SK-N-SH (cell line): ENCODE measurements at regions not wholly inside any gene's neighbourhood (a gene's known extent, or its start where the extent isn't known, plus 50 kb on each side); places are given as distances from the start of the nearest gene placed in this dataset.

Source experiments
- CTCF ChIA-PET: fragments of 300-600, 350-600 bp; formaldehyde crosslinking; extraction: SDS; loops from one replicate; lab custom pipeline; 2021; lab: Yijun Ruan, JAX
- POLR2A ChIA-PET: fragments of 350-600 bp; sonication (Branson Sonifier 250); formaldehyde crosslinking; extraction: SDS; loops from one replicate; lab custom pipeline; 2020; ENCODE audit warnings: antibody characterized with exemption, inconsistent platforms; lab: Yijun Ruan, JAX
- DNase-seq: peaks from one replicate; pipeline ENCODE4 v3.0.0; 2012
- H2AFZ ChIP-seq: fragments of 200-600 bp; sonication (generic); 2 replicates; pipeline ENCODE4 v1.8.1; 2016; ENCODE audit warnings: antibody characterized with exemption, mild to moderate bottlenecking, low read depth
- H3F3A ChIP-seq: fragments of 200-600 bp; sonication (generic); replicated peaks from 2 replicates; pipeline ENCODE3; 2016; ENCODE audit warnings: antibody characterized with exemption, mild to moderate bottlenecking; ENCODE audit not compliant: insufficient read depth
- H3K27ac ChIP-seq, 2 experiments: fragments of 200-500 bp in 1 of 2; fragments of 200-600 bp in 1 of 2; sonication (Bioruptor generic) in 1 of 2; sonication (generic), shearing (Covaris generic) in 1 of 2; 2 replicates each; pipeline versions ENCODE4 v1.5.1 to v1.6.1; 2014 to 2016; ENCODE audit warnings: low read depth in 2 of 2, inconsistent platforms in 1 of 2, low read length in 1 of 2, mild to moderate bottlenecking in 1 of 2, mixed read lengths in 1 of 2
- H3K27me3 ChIP-seq: fragments of 200-600 bp; sonication (generic), shearing (Covaris generic); 2 replicates; pipeline ENCODE4 v1.6.1; 2016; ENCODE audit warnings: mixed run types; ENCODE audit not compliant: insufficient read depth
- H3K36me3 ChIP-seq, 2 experiments: fragments of 200-500 bp in 1 of 2; fragments of 200-600 bp in 1 of 2; sonication (Bioruptor generic) in 1 of 2; sonication (generic) in 1 of 2; replicated peaks in 1 of 2; 2 replicates each; pipeline versions ENCODE3 to v1.5.1; 2014 to 2016; ENCODE audit warnings: low read length in 1 of 2, mild to moderate bottlenecking in 1 of 2; ENCODE audit not compliant: insufficient read depth in 2 of 2, control insufficient read depth in 1 of 2
- H3K4me1 ChIP-seq, 2 experiments: fragments of 200-500 bp in 1 of 2; fragments of 200-600 bp in 1 of 2; sonication (Bioruptor generic) in 1 of 2; sonication (generic), shearing (Covaris generic) in 1 of 2; 2 replicates each; pipeline versions ENCODE4 v1.5.1 to v1.6.1; 2014 to 2016; ENCODE audit warnings: low read depth in 1 of 2, low read length in 1 of 2, mixed run types in 1 of 2; ENCODE audit not compliant: insufficient read depth in 2 of 2, control insufficient read depth in 1 of 2
- H3K4me2 ChIP-seq: fragments of 200-600 bp; sonication (generic), shearing (Covaris generic); 2 replicates; pipeline ENCODE4 v1.6.1; 2017; ENCODE audit warnings: mixed run types
- H3K4me3 ChIP-seq, 2 experiments: fragments of 200-500 bp in 1 of 2; fragments of 200-600 bp in 1 of 2; sonication (Bioruptor generic) in 1 of 2; sonication (generic), shearing (Covaris generic) in 1 of 2; 2 replicates each; pipeline versions ENCODE4 v1.5.1 to v1.8.1; 2014 to 2016; ENCODE audit warnings: low read depth in 2 of 2, inconsistent platforms in 1 of 2, low read length in 1 of 2, mild to moderate bottlenecking in 1 of 2, mixed read lengths in 1 of 2, moderate library complexity in 1 of 2
- H3K79me2 ChIP-seq: fragments of 200-600 bp; sonication (generic); 2 replicates; pipeline ENCODE4 v1.8.1; 2017; ENCODE audit warnings: mild to moderate bottlenecking; ENCODE audit not compliant: insufficient read depth
- H3K9ac ChIP-seq: fragments of 200-600 bp; sonication (generic); 2 replicates; pipeline ENCODE4 v1.6.1; 2017; ENCODE audit warnings: mixed run types
- H3K9me2 ChIP-seq: fragments of 200-600 bp; sonication (generic); 2 replicates; pipeline ENCODE4 v1.6.1; 2017; ENCODE audit warnings: mixed run types
- H3K9me3 ChIP-seq: fragments of 200-600 bp; sonication (generic); 2 replicates; pipeline ENCODE4 v1.6.1; 2017; ENCODE audit warnings: mixed run types, mild to moderate bottlenecking, moderate library complexity
- H4K20me1 ChIP-seq: fragments of 200-600 bp; sonication (generic); 2 replicates; pipeline ENCODE4 v1.6.1; 2017; ENCODE audit warnings: mild to moderate bottlenecking, mixed run types; ENCODE audit not compliant: insufficient read depth
- ELF1 ChIP-seq: IDR thresholded peaks from 2 replicates; pipeline ENCODE4 v1.4.0; 2012
- EP300 ChIP-seq, 2 experiments: IDR thresholded peaks; 2 replicates each; pipeline versions ENCODE4 v1.4.0 to v1.6.1; 2012; ENCODE audit warnings: borderline replicate concordance in 1 of 2, low read depth in 1 of 2, low read length in 1 of 2
- FOSL2 ChIP-seq: IDR thresholded peaks from 2 replicates; pipeline ENCODE4 v1.4.0; 2012; ENCODE audit warnings: low read depth, mild to moderate bottlenecking, moderate library complexity, borderline replicate concordance
- FOXJ3 ChIP-seq: sonication (generic); formaldehyde crosslinking; IDR thresholded peaks from 2 replicates; pipeline ENCODE4 v1.5.1; 2020; ENCODE audit warnings: mild to moderate bottlenecking, missing genetic modification reagents
- GABPA ChIP-seq: IDR thresholded peaks from 2 replicates; pipeline ENCODE4 v1.4.0; 2012; ENCODE audit warnings: low read depth, mild to moderate bottlenecking
- MEF2A ChIP-seq: IDR thresholded peaks from 2 replicates; pipeline ENCODE4 v1.4.0; 2012; ENCODE audit warnings: low read depth, borderline replicate concordance
- RFX5 ChIP-seq: IDR thresholded peaks from 2 replicates; pipeline ENCODE4 v1.6.1; 2012; ENCODE audit warnings: mild to moderate bottlenecking, improper control_type of control experiment, low read length
- RXRA ChIP-seq: IDR thresholded peaks from 2 replicates; pipeline ENCODE4 v1.4.0; 2012; ENCODE audit warnings: low read depth, mild to moderate bottlenecking, borderline replicate concordance
- SIN3A ChIP-seq: IDR thresholded peaks from 2 replicates; pipeline ENCODE4 v1.6.1; 2012; ENCODE audit warnings: low read depth, mild to moderate bottlenecking, low read length, moderate library complexity, borderline replicate concordance
- TCF12 ChIP-seq: IDR thresholded peaks from 2 replicates; pipeline ENCODE4 v1.4.0; 2012
- TEAD4 ChIP-seq: IDR thresholded peaks from 2 replicates; pipeline ENCODE4 v1.4.0; 2012; ENCODE audit warnings: mild to moderate bottlenecking, borderline replicate concordance; ENCODE audit not compliant: insufficient read depth
- USF1 ChIP-seq: IDR thresholded peaks from 2 replicates; pipeline ENCODE4 v1.4.0; 2012; ENCODE audit warnings: low read depth, borderline replicate concordance
- WGBS: methylation state at CpG from one replicate; pipeline ENCODE4 v1.1.6; 2017; ENCODE audit warnings: low lambda C conversion rate; 5-methylcytosine and 5-hydroxymethylcytosine counted together
- TF ChIP-seq, protein P1 (sequence below): fragments of 150-350 bp; IDR thresholded peaks from 2 replicates; pipeline ENCODE4 v1.6.1; 2016; ENCODE audit warnings: mild to moderate bottlenecking, low read depth, low read length
- TF ChIP-seq, protein P2 (sequence below): IDR thresholded peaks from 2 replicates; pipeline ENCODE4; 2012
- TF ChIP-seq, protein P3 (sequence below): fragments of 150-350 bp; IDR thresholded peaks from 2 replicates; pipeline ENCODE4 v1.6.1; 2017; ENCODE audit warnings: antibody characterized with exemption, low read length, low read depth, borderline replicate concordance

GRCh38 chr10:4409319-4409718 is 416.7 kb upstream of the AKR1E2 start:
- Histone ChIP-seq H3K4me1 (peaks cover 0 to 11% of the 10 kb centered on the region in 2 experiments; a peak in 1 of 4 replicates), H3K4me3 (no peak overlapping the region), H3K9me2 (no peaks in the 10 kb centered on the region), H2AFZ (no peak overlapping the region), H3K36me3 (no peaks in the 10 kb centered on the region), H3K79me2 (no peaks in the 10 kb centered on the region), H3K4me2 (no peak overlapping the region), H3K27me3 (no peaks in the 10 kb centered on the region), H3K9ac (no peak overlapping the region), H3F3A (peaks cover 3% of the 10 kb centered on the region), H4K20me1 (no peaks in the 10 kb centered on the region), H3K9me3 (no peaks in the 10 kb centered on the region), H3K27ac (no peak overlapping the region)
- ChIA-PET CTCF (interaction anchor here (0.9 to 1.5 kb wide), 2 partner anchors 10 to 247 kb away, joined by 3 read pairs; no protein-coding TSS in a partner anchor), POLR2A (no interaction called here)
- no peak for DNase-seq
- 96% methylated on average over 2 of the region's 2 CpGs for WGBS
- TF ChIP-seq TCF12 (no peak), FOXJ3 (CRISPR knock-in tag) (no peak), MEF2A (no peak), SIN3A (no peak), TEAD4 (no peak), ELF1 (no peak), USF1 (no peak), FOSL2 (no peak), RXRA (no peak), GABPA (no peak)
- TF ChIP-seq, protein P1, sequence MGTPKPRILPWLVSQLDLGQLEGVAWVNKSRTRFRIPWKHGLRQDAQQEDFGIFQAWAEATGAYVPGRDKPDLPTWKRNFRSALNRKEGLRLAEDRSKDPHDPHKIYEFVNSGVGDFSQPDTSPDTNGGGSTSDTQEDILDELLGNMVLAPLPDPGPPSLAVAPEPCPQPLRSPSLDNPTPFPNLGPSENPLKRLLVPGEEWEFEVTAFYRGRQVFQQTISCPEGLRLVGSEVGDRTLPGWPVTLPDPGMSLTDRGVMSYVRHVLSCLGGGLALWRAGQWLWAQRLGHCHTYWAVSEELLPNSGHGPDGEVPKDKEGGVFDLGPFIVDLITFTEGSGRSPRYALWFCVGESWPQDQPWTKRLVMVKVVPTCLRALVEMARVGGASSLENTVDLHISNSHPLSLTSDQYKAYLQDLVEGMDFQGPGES: no peak
- TF ChIP-seq, protein P2, sequence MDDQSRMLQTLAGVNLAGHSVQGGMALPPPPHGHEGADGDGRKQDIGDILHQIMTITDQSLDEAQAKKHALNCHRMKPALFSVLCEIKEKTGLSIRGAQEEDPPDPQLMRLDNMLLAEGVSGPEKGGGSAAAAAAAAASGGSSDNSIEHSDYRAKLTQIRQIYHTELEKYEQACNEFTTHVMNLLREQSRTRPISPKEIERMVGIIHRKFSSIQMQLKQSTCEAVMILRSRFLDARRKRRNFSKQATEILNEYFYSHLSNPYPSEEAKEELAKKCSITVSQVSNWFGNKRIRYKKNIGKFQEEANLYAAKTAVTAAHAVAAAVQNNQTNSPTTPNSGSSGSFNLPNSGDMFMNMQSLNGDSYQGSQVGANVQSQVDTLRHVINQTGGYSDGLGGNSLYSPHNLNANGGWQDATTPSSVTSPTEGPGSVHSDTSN: no peak
- TF ChIP-seq, protein P3, sequence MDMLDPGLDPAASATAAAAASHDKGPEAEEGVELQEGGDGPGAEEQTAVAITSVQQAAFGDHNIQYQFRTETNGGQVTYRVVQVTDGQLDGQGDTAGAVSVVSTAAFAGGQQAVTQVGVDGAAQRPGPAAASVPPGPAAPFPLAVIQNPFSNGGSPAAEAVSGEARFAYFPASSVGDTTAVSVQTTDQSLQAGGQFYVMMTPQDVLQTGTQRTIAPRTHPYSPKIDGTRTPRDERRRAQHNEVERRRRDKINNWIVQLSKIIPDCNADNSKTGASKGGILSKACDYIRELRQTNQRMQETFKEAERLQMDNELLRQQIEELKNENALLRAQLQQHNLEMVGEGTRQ: no peak

DNA sequence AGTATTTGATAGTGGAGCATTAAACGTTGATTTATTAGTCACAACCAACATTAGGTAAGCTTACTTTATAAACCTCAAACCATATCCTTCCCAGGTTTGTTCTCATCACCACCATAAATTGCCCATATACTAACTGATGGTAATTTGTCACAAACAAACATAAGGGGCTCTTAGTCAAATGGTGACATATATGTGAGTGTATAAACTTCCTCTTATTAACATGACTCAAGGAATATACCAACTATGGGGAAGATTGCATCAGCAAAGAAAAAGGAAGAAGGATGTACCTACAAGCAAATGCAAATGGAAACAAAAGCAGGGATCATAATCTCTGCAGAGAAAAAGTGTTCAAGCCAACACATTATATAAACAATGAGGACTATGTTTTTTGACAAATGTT is 418.2 kb upstream of the AKR1E2 start:
- Histone ChIP-seq H3K79me2 (no peaks in the 10 kb centered on the region), H3K4me1 (peaks cover 0 to 11% of the 10 kb centered on the region in 2 experiments; a peak in 1 of 4 replicates), H3F3A (peaks cover 3% of the 10 kb centered on the region), H3K4me2 (no peak overlapping the region), H4K20me1 (no peaks in the 10 kb centered on the region), H2AFZ (peak overlapping the region; percentile 43; the same call in 1 of the 2 replicates), H3K27ac (peak overlapping the region in 1 of 2 experiments; percentile 53; a peak in 2 of 4 replicates), H3K4me3 (no peak overlapping the region), H3K9me3 (no peaks in the 10 kb centered on the region), H3K27me3 (no peaks in the 10 kb centered on the region), H3K36me3 (no peaks in the 10 kb centered on the region), H3K9me2 (no peaks in the 10 kb centered on the region), H3K9ac (no peak overlapping the region)
- no peak for DNase-seq
- POLR2A ChIA-PET: no interaction called here
- CTCF ChIA-PET: no interaction called here
- no peak for TF ChIP-seq RFX5
- TF ChIP-seq TCF12: peak; percentile 32; the same call in 1 of the 2 replicates
- TF ChIP-seq EP300 (IDR thresholded peaks at IDR 0.05; ENCODE audit: borderline replicate concordance in 1 of 2, low read depth in 1 of 2, low read length in 1 of 2): peak in 1 of 2 experiments; percentile 19; a peak in 1 of 4 replicates
- peak; percentile 46; the same call in 1 of the 2 replicates for TF ChIP-seq FOSL2
- 49% methylated on average over 1 of the region's 1 CpG for WGBS
